ENCODE measurements at regions not wholly inside any gene's neighbourhood (a gene's known extent, or its start where the extent isn't known, plus 50 kb on each side); places are given as distances from the start of the nearest gene placed in this dataset.

DNA sequence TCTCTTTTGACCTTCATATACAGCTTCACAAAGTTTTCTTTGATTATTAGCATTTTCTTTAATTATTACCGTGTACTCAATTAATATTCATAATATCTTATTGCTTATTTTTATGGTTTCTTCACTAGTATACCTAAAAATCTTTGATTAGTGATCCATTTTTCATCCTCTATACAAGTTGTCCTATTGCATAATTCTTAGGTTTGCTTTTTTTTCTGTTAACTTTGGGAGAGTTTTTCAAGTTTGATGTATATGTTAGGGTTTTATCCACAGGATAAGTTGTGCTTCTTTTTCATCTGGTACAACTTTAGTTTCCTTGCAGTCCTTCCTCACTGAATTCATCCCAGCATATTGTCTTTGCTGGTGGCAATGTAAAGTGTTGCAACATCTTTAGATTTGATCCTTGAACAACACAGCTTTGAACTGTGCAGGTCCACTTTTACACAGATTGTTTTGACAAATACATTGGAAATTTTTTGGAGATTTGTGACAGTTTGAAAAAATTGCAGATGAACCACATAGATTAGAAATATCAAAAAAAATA lies 88.6 kb upstream of the NAV3 start:
- no peak overlapping the region for H3K27ac ChIP-seq (ENCODE audit: low read depth, low read length)
- H3K36me3 ChIP-seq (ENCODE audit: insufficient read depth, low read length) = no peaks in the 10 kb centered on the region
- H3K4me1 ChIP-seq (ENCODE audit: insufficient read depth, low read length) = no peaks in the 10 kb centered on the region
- no peaks in the 10 kb centered on the region for H3K27me3 Mint-ChIP-seq
- H3K36me3 Mint-ChIP-seq = no peaks in the 10 kb centered on the region
- intact Hi-C loops (cut with micrococcal nuclease) = no loop called here
- H3K27ac Mint-ChIP-seq = no peak overlapping the region
- H3K9me3 ChIP-seq (ENCODE audit: control insufficient read depth in 1 of 2, low read length in 2 of 2) = no peaks in the 10 kb centered on the region
- H3K9me3 Mint-ChIP-seq = peaks cover 4 to 23% (median 12%) of the 10 kb centered on the region in 8 donors
- H3K4me3 ChIP-seq (ENCODE audit: low read length in 2 of 2) = no peak overlapping the region
- no peaks in the 10 kb centered on the region for H3K4me1 Mint-ChIP-seq
- POLR2A ChIA-PET (ENCODE audit: partially characterized antibody) = no interaction called here
- H3K27me3 ChIP-seq (ENCODE audit: insufficient read depth, low read length) = no peaks in the 10 kb centered on the region
- DNase-seq = no peak
- H3K4me3 Mint-ChIP-seq = no peak overlapping the region
- CTCF ChIA-PET (ENCODE audit: partially characterized antibody) = no interaction called here

GRCh38 chr12:77736219-77736965 lies 94.3 kb upstream of the NAV3 start:
- Mint-ChIP-seq H3K27ac (no peak overlapping the region), H3K27me3 (no peaks in the 10 kb centered on the region), H3K4me3 (no peak overlapping the region), H3K4me1 (no peaks in the 10 kb centered on the region), H3K9me3 (peaks cover 0 to 25% (median 8%) of the 10 kb centered on the region in 8 donors), H3K36me3 (no peaks in the 10 kb centered on the region)
- no peak overlapping the region for H3K27ac ChIP-seq (ENCODE audit: low read depth, low read length)
- no peaks in the 10 kb centered on the region for H3K36me3 ChIP-seq (ENCODE audit: insufficient read depth, low read length)
- no peak overlapping the region for H3K4me3 ChIP-seq (ENCODE audit: low read length in 2 of 2)
- CTCF ChIA-PET (ENCODE audit: partially characterized antibody) = no interaction called here
- POLR2A ChIA-PET (ENCODE audit: partially characterized antibody) = no interaction called here
- no peaks in the 10 kb centered on the region for H3K9me3 ChIP-seq (ENCODE audit: control insufficient read depth in 1 of 2, low read length in 2 of 2)
- no peak for DNase-seq
- no peaks in the 10 kb centered on the region for H3K4me1 ChIP-seq (ENCODE audit: insufficient read depth, low read length)
- H3K27me3 ChIP-seq (ENCODE audit: insufficient read depth, low read length) = no peaks in the 10 kb centered on the region
- intact Hi-C loops (cut with micrococcal nuclease) = no loop called here

GRCh38 chr12:77734214-77734883 lies 96.3 kb upstream of the NAV3 start:
- POLR2A ChIA-PET (ENCODE audit: partially characterized antibody) = no interaction called here
- H3K36me3 ChIP-seq (ENCODE audit: insufficient read depth, low read length) = no peaks in the 10 kb centered on the region
- intact Hi-C loops (cut with micrococcal nuclease) = no loop called here
- peaks cover 0 to 21% (median 6%) of the 10 kb centered on the region in 8 donors for H3K9me3 Mint-ChIP-seq
- H3K36me3 Mint-ChIP-seq = no peaks in the 10 kb centered on the region
- H3K27ac Mint-ChIP-seq = no peak overlapping the region
- no peaks in the 10 kb centered on the region for H3K4me1 Mint-ChIP-seq
- DNase-seq = no peak
- CTCF ChIA-PET (ENCODE audit: partially characterized antibody) = no interaction called here
- no peak overlapping the region for H3K4me3 ChIP-seq (ENCODE audit: low read length in 2 of 2)
- H3K27ac ChIP-seq (ENCODE audit: low read depth, low read length) = no peak overlapping the region
- no peaks in the 10 kb centered on the region for H3K9me3 ChIP-seq (ENCODE audit: control insufficient read depth in 1 of 2, low read length in 2 of 2)
- H3K27me3 Mint-ChIP-seq = no peaks in the 10 kb centered on the region
- H3K4me3 Mint-ChIP-seq = no peak overlapping the region
- no peaks in the 10 kb centered on the region for H3K4me1 ChIP-seq (ENCODE audit: insufficient read depth, low read length)
- H3K27me3 ChIP-seq (ENCODE audit: insufficient read depth, low read length) = no peaks in the 10 kb centered on the region

- ChIA-PET POLR2A (ENCODE audit: partially characterized antibody) (no interaction called here), CTCF (ENCODE audit: partially characterized antibody) (no interaction called here)
These were observed 102.7 kb upstream of the NAV3 start for GRCh38 chr12:77728018-77728417.

GRCh38 chr12:77727442-77728001 lies 103.2 kb upstream of the NAV3 start:
- no peaks in the 10 kb centered on the region for H3K36me3 Mint-ChIP-seq
- Histone ChIP-seq H3K27me3 (ENCODE audit: insufficient read depth, low read length) (no peaks in the 10 kb centered on the region), H3K36me3 (ENCODE audit: insufficient read depth, low read length) (no peaks in the 10 kb centered on the region), H3K4me3 (ENCODE audit: low read length in 2 of 2) (no peak overlapping the region), H3K27ac (ENCODE audit: low read depth, low read length) (no peak overlapping the region), H3K9me3 (ENCODE audit: control insufficient read depth in 1 of 2, low read length in 2 of 2) (no peaks in the 10 kb centered on the region), H3K4me1 (ENCODE audit: insufficient read depth, low read length) (no peaks in the 10 kb centered on the region)
- ChIA-PET CTCF (ENCODE audit: partially characterized antibody) (no interaction called here), POLR2A (ENCODE audit: partially characterized antibody) (no interaction called here)
- no peak overlapping the region for H3K4me3 Mint-ChIP-seq
- H3K27ac Mint-ChIP-seq = no peak overlapping the region
- no peaks in the 10 kb centered on the region for H3K27me3 Mint-ChIP-seq
- H3K9me3 Mint-ChIP-seq = peaks cover 0 to 8% (median 3%) of the 10 kb centered on the region in 8 donors
- intact Hi-C loops (cut with micrococcal nuclease) = no loop called here
- DNase-seq = no peak
- no peaks in the 10 kb centered on the region for H3K4me1 Mint-ChIP-seq

More at GRCh38 chr12:77728018-77728417, 102.7 kb upstream of the NAV3 start:
- DNase-seq = no peak
- Histone ChIP-seq H3K36me3 (ENCODE audit: insufficient read depth, low read length) (no peaks in the 10 kb centered on the region), H3K4me3 (ENCODE audit: low read length in 2 of 2) (no peak overlapping the region), H3K9me3 (ENCODE audit: control insufficient read depth in 1 of 2, low read length in 2 of 2) (no peaks in the 10 kb centered on the region), H3K27me3 (ENCODE audit: insufficient read depth, low read length) (no peaks in the 10 kb centered on the region), H3K4me1 (ENCODE audit: insufficient read depth, low read length) (no peaks in the 10 kb centered on the region), H3K27ac (ENCODE audit: low read depth, low read length) (no peak overlapping the region)
- Mint-ChIP-seq H3K27me3 (no peaks in the 10 kb centered on the region), H3K27ac (no peak overlapping the region), H3K36me3 (no peaks in the 10 kb centered on the region), H3K4me1 (no peaks in the 10 kb centered on the region), H3K9me3 (peaks cover 0 to 8% (median 2%) of the 10 kb centered on the region in 8 donors), H3K4me3 (no peak overlapping the region)
- intact Hi-C loops (cut with micrococcal nuclease) = no loop called here

DNA sequence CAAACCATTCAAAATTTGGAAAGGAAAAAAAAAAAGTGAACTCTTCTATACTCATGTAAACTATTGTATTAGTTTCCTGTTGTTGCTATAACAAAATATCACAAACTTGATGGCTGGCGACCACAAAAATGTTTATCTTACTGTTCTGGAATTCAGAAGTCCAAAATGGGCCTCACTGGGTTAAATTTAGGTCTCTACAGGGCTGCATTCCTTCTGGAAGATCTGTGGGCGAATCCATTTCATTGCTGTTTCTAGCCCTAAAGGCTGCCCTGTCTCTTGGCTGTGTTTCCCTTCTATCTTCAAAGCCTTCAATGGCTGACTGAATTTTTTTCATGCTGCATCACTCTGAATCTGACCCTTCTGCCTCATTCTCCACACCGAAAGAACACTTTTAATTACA lies 105.1 kb upstream of the NAV3 start:
- Mint-ChIP-seq H3K4me1 (no peaks in the 10 kb centered on the region), H3K4me3 (no peak overlapping the region), H3K27ac (no peak overlapping the region), H3K36me3 (no peaks in the 10 kb centered on the region), H3K27me3 (no peaks in the 10 kb centered on the region), H3K9me3 (peaks cover 0 to 12% (median 6%) of the 10 kb centered on the region in 8 donors)
- H3K27ac ChIP-seq (ENCODE audit: low read depth, low read length) = no peak overlapping the region
- H3K27me3 ChIP-seq (ENCODE audit: insufficient read depth, low read length) = no peaks in the 10 kb centered on the region
- no peaks in the 10 kb centered on the region for H3K36me3 ChIP-seq (ENCODE audit: insufficient read depth, low read length)
- ChIA-PET CTCF (ENCODE audit: partially characterized antibody) (no interaction called here), POLR2A (ENCODE audit: partially characterized antibody) (no interaction called here)
- no peaks in the 10 kb centered on the region for H3K4me1 ChIP-seq (ENCODE audit: insufficient read depth, low read length)
- no peak for DNase-seq
- no peaks in the 10 kb centered on the region for H3K9me3 ChIP-seq (ENCODE audit: control insufficient read depth in 1 of 2, low read length in 2 of 2)
- intact Hi-C loops (cut with micrococcal nuclease) = no loop called here
- no peak overlapping the region for H3K4me3 ChIP-seq (ENCODE audit: low read length in 2 of 2)

DNA sequence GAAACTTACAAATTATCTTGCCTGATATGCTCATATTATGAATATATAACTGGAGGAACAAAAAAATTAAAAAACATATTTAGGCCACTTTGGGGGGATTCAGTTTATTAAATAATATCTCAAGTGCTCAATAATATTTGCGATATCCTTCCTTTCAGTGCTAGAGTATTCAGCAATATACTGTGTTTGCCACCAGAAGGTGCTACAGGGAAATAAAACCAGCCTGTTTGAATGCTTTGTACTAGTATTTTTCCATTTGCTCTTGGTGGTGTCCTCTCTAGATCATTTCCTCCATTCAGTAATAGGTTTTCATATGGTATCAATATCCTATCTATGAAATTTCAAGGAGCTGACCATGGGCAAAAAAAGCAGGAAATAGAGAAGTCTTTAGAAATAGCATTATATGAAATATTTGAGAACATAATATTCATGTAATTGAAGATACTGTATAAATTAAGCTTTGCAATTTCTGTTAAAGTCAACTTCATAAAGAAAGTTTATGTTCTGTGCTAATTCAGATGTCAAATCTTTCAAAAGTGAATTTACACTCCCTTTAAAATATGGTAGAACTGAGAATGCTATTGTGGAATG lies 106.2 kb upstream of the NAV3 start:
- intact Hi-C loops (cut with micrococcal nuclease) = no loop called here
- Histone ChIP-seq H3K4me1 (ENCODE audit: insufficient read depth, low read length) (no peaks in the 10 kb centered on the region), H3K4me3 (ENCODE audit: low read length in 2 of 2) (no peak overlapping the region), H3K27me3 (ENCODE audit: insufficient read depth, low read length) (no peaks in the 10 kb centered on the region), H3K9me3 (ENCODE audit: control insufficient read depth in 1 of 2, low read length in 2 of 2) (no peaks in the 10 kb centered on the region), H3K36me3 (ENCODE audit: insufficient read depth, low read length) (no peaks in the 10 kb centered on the region), H3K27ac (ENCODE audit: low read depth, low read length) (no peak overlapping the region)
- ChIA-PET POLR2A (ENCODE audit: partially characterized antibody) (no interaction called here), CTCF (ENCODE audit: partially characterized antibody) (no interaction called here)
- H3K27ac Mint-ChIP-seq = no peak overlapping the region
- H3K9me3 Mint-ChIP-seq = peaks cover 0 to 12% (median 6%) of the 10 kb centered on the region in 8 donors
- no peaks in the 10 kb centered on the region for H3K4me1 Mint-ChIP-seq
- H3K27me3 Mint-ChIP-seq = no peaks in the 10 kb centered on the region
- no peaks in the 10 kb centered on the region for H3K36me3 Mint-ChIP-seq
- no peak overlapping the region for H3K4me3 Mint-ChIP-seq
- no peak for DNase-seq
